Astrocyte of the hippocampus (primary cell): ENCODE measurements at regions not wholly inside any gene's neighbourhood (a gene's known extent, or its start where the extent isn't known, plus 50 kb on each side); places are given as distances from the start of the nearest gene placed in this dataset.

Source experiments
- DNase-seq: peaks from one replicate; pipeline ENCODE4 v3.0.0; 2011; ENCODE audit warnings: low read depth, low spot score

- no peak for DNase-seq
Observed at GRCh38 chr7:41142904-41143473, 559.9 kb downstream of the INHBA start.

- no peak for DNase-seq
Observed at GRCh38 chr7:41139789-41140188, 563.1 kb downstream of the INHBA start.

GRCh38 chr7:41136551-41136950 is 566.3 kb downstream of the INHBA start:
- DNase-seq: no peak

GRCh38 chr7:41135511-41135910 is 567.4 kb downstream of the INHBA start:
- no peak for DNase-seq

GRCh38 chr7:41134300-41135255 is 568.3 kb downstream of the INHBA start:
- DNase-seq: peak; percentile 31

GRCh38 chr7:41133690-41134299 is 569.1 kb downstream of the INHBA start:
- no peak for DNase-seq

GRCh38 chr7:41131956-41132355 is 570.9 kb downstream of the INHBA start:
- DNase-seq: no peak

- no peak for DNase-seq
Observed at GRCh38 chr7:41130561-41131236, 572.2 kb downstream of the INHBA start.

GRCh38 chr7:41130086-41130485 is 572.8 kb downstream of the INHBA start:
- no peak for DNase-seq

- DNase-seq: no peak
Observed at GRCh38 chr7:41125343-41125742, 577.5 kb downstream of the INHBA start.

GRCh38 chr7:41122256-41122987 is 580.5 kb downstream of the INHBA start:
- DNase-seq: no peak

- DNase-seq: no peak
Observed at GRCh38 chr7:41121228-41121627, 581.7 kb downstream of the INHBA start.

- no peak for DNase-seq
Observed at GRCh38 chr7:41118486-41118885, 584.4 kb downstream of the INHBA start.

GRCh38 chr7:41117431-41117830 is 585.5 kb downstream of the INHBA start:
- no peak for DNase-seq

- no peak for DNase-seq
Observed at GRCh38 chr7:41116817-41117216, 586.1 kb downstream of the INHBA start.

- DNase-seq: no peak
Observed at GRCh38 chr7:41116337-41116736, 586.6 kb downstream of the INHBA start.

GRCh38 chr7:41114691-41115090 is 588.2 kb downstream of the INHBA start:
- DNase-seq: no peak

GRCh38 chr7:41114131-41114530 is 588.8 kb downstream of the INHBA start:
- no peak for DNase-seq

- DNase-seq: no peak
Observed at GRCh38 chr7:41113719-41114118, 589.2 kb downstream of the INHBA start.

- no peak for DNase-seq
Observed at GRCh38 chr7:41110186-41110585, 592.7 kb downstream of the INHBA start.

- DNase-seq: no peak
Observed at GRCh38 chr7:41108821-41109220, 594.1 kb downstream of the INHBA start.
